Transverse colon (tissue), 4 donors: ENCODE measurements at regions not wholly inside any gene's neighbourhood (a gene's known extent, or its start where the extent isn't known, plus 50 kb on each side); places are given as distances from the start of the nearest gene placed in this dataset.

Source experiments
- DNase-seq: peaks from one replicate; pipeline ENCODE4 v3.0.0-alpha.2; 2019
- H3K27ac ChIP-seq, 4 donors: fragments of 200-600 bp; sonication (generic); 2 replicates each; pipeline ENCODE4 v1.5.1; 2016 to 2018; ENCODE audit warnings: inconsistent platforms in 4 of 4
- H3K27me3 ChIP-seq: fragments of 200-600 bp; sonication (generic); 2 replicates; pipeline ENCODE4 v1.5.1; 2017; ENCODE audit warnings: inconsistent platforms
- H3K36me3 ChIP-seq, 4 donors: fragments of 200-600 bp; sonication (generic); 2 replicates each; pipeline ENCODE4 v1.5.1; 2017 to 2019; ENCODE audit warnings: inconsistent platforms in 4 of 4
- H3K4me1 ChIP-seq, 4 donors: fragments of 200-600 bp; sonication (generic); 2 replicates each; pipeline ENCODE4 v1.5.1; 2017 to 2020; ENCODE audit warnings: inconsistent platforms in 4 of 4
- H3K4me3 ChIP-seq, 4 donors: fragments of 200-600 bp; sonication (generic); 1 replicate in 1 of 4; 2 replicates in 3 of 4; pipeline versions ENCODE4 v1.5.1 to v1.6.1; 2017 to 2019; ENCODE audit warnings: inconsistent platforms in 4 of 4
- H3K9me3 ChIP-seq, 2 donors: fragments of 200-600 bp; sonication (generic); 2 replicates each; pipeline ENCODE4 v1.5.1; 2017 to 2019; ENCODE audit warnings: inconsistent platforms in 2 of 2
- CTCF ChIP-seq, 5 experiments: fragments of 200-600 bp in 3 of 5; fragments of 450-650 bp in 2 of 5; sonication (generic) in 3 of 5; IDR thresholded peaks; 1 replicate in 2 of 5; 2 replicates in 3 of 5; pipeline ENCODE4 v1.5.1; 2016 to 2017; ENCODE audit warnings: antibody characterized with exemption in 5 of 5, inconsistent platforms in 3 of 5, mild to moderate bottlenecking in 2 of 5, moderate library complexity in 1 of 5
- EP300 ChIP-seq: sonication (generic); formaldehyde crosslinking; IDR thresholded peaks from one replicate; pipeline ENCODE4 v1.6.1; 2017; ENCODE audit warnings: antibody characterized with exemption, low read depth
- POLR2A ChIP-seq: fragments of 450-650 bp; IDR thresholded peaks from one replicate; pipeline ENCODE4 v1.6.1; 2016; ENCODE audit warnings: antibody characterized with exemption, mild to moderate bottlenecking, moderate library complexity
- POLR2AphosphoS5 ChIP-seq, 3 donors: sonication (generic); formaldehyde crosslinking; IDR thresholded peaks; one replicate each; pipeline ENCODE4 v1.6.1; 2016; ENCODE audit warnings: antibody characterized with exemption in 3 of 3
- WGBS, 2 donors: methylation state at CpG; one replicate each; pipeline ENCODE4 v1.1.5; 2018; ENCODE audit warnings: low coverage in 1 of 2; 5-methylcytosine and 5-hydroxymethylcytosine counted together
- in situ Hi-C, 4 donors: fragments of 200-750 bp; cut with MboI; loops; one replicate each; pipeline versions ENCODE4 v1.15.0 to v1.15.1; 2017; ENCODE audit warnings: low sequenced_read_pairs in 3 of 4, low pct_ligation_motif_present in 1 of 4, low pct_unique_long_range_greater_than_20kb in 1 of 4
- intact Hi-C: fragments of 100-400 bp; cut with DNase I; formaldehyde crosslinking; loops from one replicate; pipeline ENCODE4 v1.15.1; 2023; ENCODE audit warnings: low total_unique reads

- Histone ChIP-seq H3K9me3 (no peaks in the 10 kb centered on the region), H3K27ac (no peak overlapping the region), H3K4me3 (no peak overlapping the region), H3K27me3 (peaks cover 10% of the 10 kb centered on the region), H3K4me1 (no peaks in the 10 kb centered on the region), H3K36me3 (no peaks in the 10 kb centered on the region)
- in situ Hi-C loops: no loop called here
- TF ChIP-seq POLR2AphosphoS5 (IDR thresholded peaks at IDR 0.05) (no peak), CTCF (IDR thresholded peaks at IDR 0.05) (no peak), EP300 (no peak), POLR2A (no peak)
- DNase-seq: no peak
- intact Hi-C loops: no loop called here
- WGBS, 2 donors: 46 to 47% methylated on average over 3 of the region's 3 CpGs
Observed at GRCh38 chr20:34190262-34190661, 51.0 kb upstream of the ASIP start.

DNA sequence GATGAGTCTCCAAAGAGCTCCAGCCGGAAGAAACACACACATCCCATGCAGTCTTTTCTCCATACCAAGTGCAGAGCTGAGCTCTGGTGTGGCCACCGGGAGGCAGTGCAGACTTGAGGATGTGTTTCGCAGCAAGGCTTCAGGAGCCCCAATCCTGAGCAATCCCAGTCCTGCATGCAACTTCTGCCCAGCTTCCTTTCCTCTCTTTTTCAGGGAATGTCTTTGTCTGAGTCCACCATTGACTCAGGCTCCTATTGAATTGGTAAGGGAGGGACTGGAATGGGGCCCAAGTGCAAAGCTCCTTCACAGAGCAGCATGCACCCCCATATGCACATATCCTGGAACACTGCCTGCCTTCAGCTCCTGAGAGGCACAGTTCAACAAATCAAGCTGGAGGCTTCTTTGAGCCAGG is 50.5 kb upstream of the ASIP start:
- H3K4me1 ChIP-seq: no peaks in the 10 kb centered on the region
- H3K4me3 ChIP-seq: no peak overlapping the region
- DNase-seq: peak; percentile 52
- 8% methylated on average over 3 of the region's 3 CpGs; no CpG with 5 or more reads in 1 of the 2 donors for WGBS, 2 donors
- intact Hi-C loops (no loop called here), in situ Hi-C loops (no loop called here)
- no peaks in the 10 kb centered on the region for H3K9me3 ChIP-seq
- no peak for TF ChIP-seq POLR2A
- TF ChIP-seq EP300: no peak
- TF ChIP-seq CTCF (IDR thresholded peaks at IDR 0.05): peak; percentile 47 to 65 (median 52)
- H3K27me3 ChIP-seq: peaks cover 10% of the 10 kb centered on the region
- H3K36me3 ChIP-seq: no peaks in the 10 kb centered on the region
- no peak overlapping the region for H3K27ac ChIP-seq
